GM12874 (cell line): ENCODE measurements at regions not wholly inside any gene's neighbourhood (a gene's known extent, or its start where the extent isn't known, plus 50 kb on each side); places are given as distances from the start of the nearest gene placed in this dataset.

Source experiments
- TF ChIP-seq, protein P1 (sequence below): IDR thresholded peaks from 2 replicates; pipeline ENCODE4 v1.5.1; 2011; ENCODE audit warnings: low read depth, mild to moderate bottlenecking, control low read depth, low read length, moderate library complexity; ENCODE audit not compliant: insufficient read depth

GRCh38 chr1:37424523-37424922, 49.9 kb upstream of the ZC3H12A start:
- TF ChIP-seq, protein P1, sequence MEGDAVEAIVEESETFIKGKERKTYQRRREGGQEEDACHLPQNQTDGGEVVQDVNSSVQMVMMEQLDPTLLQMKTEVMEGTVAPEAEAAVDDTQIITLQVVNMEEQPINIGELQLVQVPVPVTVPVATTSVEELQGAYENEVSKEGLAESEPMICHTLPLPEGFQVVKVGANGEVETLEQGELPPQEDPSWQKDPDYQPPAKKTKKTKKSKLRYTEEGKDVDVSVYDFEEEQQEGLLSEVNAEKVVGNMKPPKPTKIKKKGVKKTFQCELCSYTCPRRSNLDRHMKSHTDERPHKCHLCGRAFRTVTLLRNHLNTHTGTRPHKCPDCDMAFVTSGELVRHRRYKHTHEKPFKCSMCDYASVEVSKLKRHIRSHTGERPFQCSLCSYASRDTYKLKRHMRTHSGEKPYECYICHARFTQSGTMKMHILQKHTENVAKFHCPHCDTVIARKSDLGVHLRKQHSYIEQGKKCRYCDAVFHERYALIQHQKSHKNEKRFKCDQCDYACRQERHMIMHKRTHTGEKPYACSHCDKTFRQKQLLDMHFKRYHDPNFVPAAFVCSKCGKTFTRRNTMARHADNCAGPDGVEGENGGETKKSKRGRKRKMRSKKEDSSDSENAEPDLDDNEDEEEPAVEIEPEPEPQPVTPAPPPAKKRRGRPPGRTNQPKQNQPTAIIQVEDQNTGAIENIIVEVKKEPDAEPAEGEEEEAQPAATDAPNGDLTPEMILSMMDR = no peak
